Colonic mucosa (tissue), 4 donors: ENCODE measurements at regions not wholly inside any gene's neighbourhood (a gene's known extent, or its start where the extent isn't known, plus 50 kb on each side); places are given as distances from the start of the nearest gene placed in this dataset.
"Not testable (repeated sequence)": the region's sequence is repeated elsewhere in the genome, so short reads cannot be mapped to it uniquely, and the experiment has no call there.

Experiments
- DNase-seq: peaks from one replicate; pipeline ENCODE4 v3.0.0-alpha.2; 2020
- H3K27ac ChIP-seq: fragments of 200-600 bp; one replicate; pipeline ENCODE4 v1.8.0; 2021
- H3K27me3 ChIP-seq: fragments of 200-600 bp; one replicate; pipeline ENCODE4 v1.8.0; 2021
- H3K36me3 ChIP-seq: fragments of 200-600 bp; one replicate; pipeline ENCODE4 v1.8.0; 2021
- H3K4me1 ChIP-seq: fragments of 200-600 bp; one replicate; pipeline ENCODE4 v1.8.0; 2021; ENCODE audit warnings: mild to moderate bottlenecking
- H3K4me3 ChIP-seq: fragments of 200-600 bp; one replicate; pipeline ENCODE4 v1.8.0; 2021
- H3K9ac ChIP-seq, 2 donors: one replicate each; pipeline ENCODE4 v1.7.0; 2013; ENCODE audit warnings: control low read depth in 2 of 2, low read depth in 2 of 2, low read length in 2 of 2
- H3K9me3 ChIP-seq: fragments of 200-600 bp; one replicate; pipeline ENCODE4 v1.8.0; 2021
- intact Hi-C: fragments of 100-400 bp; cut with DNase I; formaldehyde crosslinking; loops from one replicate; pipeline ENCODE4 v1.14.1; 2022
- TF ChIP-seq, protein P1 (sequence below): fragments of 200-600 bp; IDR thresholded peaks from one replicate; pipeline ENCODE4 v1.8.0; 2022; ENCODE audit warnings: antibody characterized with exemption, mild to moderate bottlenecking
- donor health status: healthy.
- donor health status: DM: no; HTN: no; CAD: no.
- donor health status: DM: no; HTN: no; CAD: no.

DNA sequence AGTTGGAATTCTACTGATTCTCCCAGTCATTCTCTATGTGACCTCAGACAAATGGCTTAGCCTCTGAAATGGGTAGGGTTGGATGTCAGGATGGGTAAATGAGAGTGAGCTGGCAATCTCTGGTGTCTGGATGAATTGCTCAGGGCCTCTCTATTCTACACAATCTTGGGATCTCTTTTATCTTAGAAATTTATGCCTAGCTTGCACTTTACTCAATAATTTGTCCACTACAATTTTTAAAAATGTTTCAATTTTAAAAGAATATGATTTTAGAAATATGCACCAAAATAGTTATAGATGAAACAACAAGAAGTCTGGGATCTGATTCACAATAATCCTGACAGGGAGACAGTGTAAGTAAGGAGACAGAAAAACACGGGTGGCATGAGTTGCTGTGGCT is 134.1 kb downstream of the KLRB1 start:
- H3K4me1 ChIP-seq, H3K4me3 ChIP-seq, H3K36me3 ChIP-seq, H3K27ac ChIP-seq, DNase-seq, intact Hi-C loops, H3K9ac ChIP-seq, H3K27me3 ChIP-seq, H3K9me3 ChIP-seq: not testable (repeated sequence)

DNA sequence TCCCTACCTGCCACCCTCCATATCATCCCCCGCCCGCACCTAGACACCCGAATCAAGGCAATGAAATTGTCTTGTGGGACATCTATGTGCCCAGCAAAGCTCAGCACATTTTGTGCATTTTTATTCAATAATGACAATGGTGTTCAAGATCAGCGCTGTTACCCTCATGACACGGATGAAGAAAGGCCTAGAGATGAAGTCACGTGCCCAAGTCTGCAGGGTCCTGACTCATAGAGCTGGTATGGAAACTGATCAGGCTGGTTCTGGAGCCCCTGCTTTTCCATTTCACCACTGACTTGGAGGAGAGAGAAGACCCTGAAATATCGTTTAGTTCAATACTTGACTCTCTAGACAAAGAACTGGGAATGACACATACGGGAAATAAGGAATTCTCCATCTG is 136.2 kb downstream of the KLRB1 start:
- H3K4me3 ChIP-seq, DNase-seq, H3K9me3 ChIP-seq, H3K27me3 ChIP-seq, H3K27ac ChIP-seq, H3K4me1 ChIP-seq, intact Hi-C loops, H3K36me3 ChIP-seq, H3K9ac ChIP-seq: not testable (repeated sequence)

DNA sequence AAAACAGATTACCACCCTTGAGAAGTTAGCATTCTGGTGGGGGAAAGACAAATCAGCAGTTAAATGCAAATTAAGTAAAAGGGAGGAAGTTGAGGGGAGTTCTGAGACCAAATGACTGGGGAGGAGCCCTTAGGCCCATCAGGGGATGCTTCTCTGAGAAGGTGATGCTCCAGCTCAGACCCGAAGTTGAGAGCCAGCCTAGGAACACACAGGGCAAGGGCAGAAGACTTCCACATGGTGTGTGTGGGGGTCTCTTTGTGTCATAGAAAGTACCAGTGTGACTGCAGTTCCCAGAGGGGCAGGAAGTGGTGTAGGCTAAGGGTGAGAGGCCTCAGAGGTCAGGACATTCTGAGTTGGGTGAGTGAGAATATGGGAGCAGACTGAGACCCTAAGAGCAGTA is 137.3 kb downstream of the KLRB1 start:
- H3K27ac ChIP-seq, H3K4me1 ChIP-seq, H3K27me3 ChIP-seq, H3K4me3 ChIP-seq, H3K9me3 ChIP-seq, intact Hi-C loops, H3K9ac ChIP-seq, DNase-seq, H3K36me3 ChIP-seq: not testable (repeated sequence)

DNA sequence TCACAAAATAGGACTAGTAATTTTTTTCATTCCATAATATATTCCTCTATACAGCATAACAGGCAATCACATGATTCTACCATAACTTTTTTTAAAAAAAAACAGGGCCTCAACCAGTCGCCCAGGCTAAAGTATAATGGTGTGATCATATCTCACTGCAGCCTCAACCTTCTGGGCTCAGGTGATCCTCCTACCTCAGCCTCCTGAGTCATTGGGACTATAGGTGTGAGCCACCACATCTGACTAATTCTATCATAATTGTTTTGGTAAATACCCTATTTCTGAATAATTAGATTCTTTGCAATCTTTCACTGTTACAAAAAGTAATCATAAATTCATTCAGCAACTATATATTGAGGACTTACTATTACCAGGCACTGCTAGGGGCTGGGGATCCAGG is 137.8 kb downstream of the KLRB1 start:
- intact Hi-C loops, H3K9me3 ChIP-seq, H3K4me1 ChIP-seq, DNase-seq, H3K36me3 ChIP-seq, H3K4me3 ChIP-seq, H3K27ac ChIP-seq, H3K9ac ChIP-seq, H3K27me3 ChIP-seq: not testable (repeated sequence)

DNA sequence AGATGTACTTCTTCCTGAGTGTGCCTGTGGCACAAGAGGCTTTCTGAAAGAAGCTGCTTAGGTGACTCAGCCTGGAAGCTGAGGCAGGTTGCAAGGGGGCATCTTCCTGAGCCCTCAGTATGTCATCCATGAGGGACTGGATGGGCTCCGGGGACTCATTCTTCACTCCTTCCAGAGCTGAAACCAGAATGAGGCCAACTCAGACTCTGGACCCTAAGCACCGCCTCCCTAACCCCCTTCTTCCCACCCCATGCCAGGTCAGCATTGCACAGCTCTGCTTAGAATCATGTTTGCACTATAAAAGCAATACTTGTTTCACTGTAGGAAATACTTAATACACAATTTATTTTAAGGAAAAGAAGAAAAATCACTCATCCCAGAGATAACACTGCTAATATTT is 138.3 kb downstream of the KLRB1 start:
- DNase-seq, intact Hi-C loops, H3K27me3 ChIP-seq, H3K9ac ChIP-seq, H3K4me3 ChIP-seq, H3K9me3 ChIP-seq, H3K36me3 ChIP-seq, H3K27ac ChIP-seq, H3K4me1 ChIP-seq: not testable (repeated sequence)

DNA sequence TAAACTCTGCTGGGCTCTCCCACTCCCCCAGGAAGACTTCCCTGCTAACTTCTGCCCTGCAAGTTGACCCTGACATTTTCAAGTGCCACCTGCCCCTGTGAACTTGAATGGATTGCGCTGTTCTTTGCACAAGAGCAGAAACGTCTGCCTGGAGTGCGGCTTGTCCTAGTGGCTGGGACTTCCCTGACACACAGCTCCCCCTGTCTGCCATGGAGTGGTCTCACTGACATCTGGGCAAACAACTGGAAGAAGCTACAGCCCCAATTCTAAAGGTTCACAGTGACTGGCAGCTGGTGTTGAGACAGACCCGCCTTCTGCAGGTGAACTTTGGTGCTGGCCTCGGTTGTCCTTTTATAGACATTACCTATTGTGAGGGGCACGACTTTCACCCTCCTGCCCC is 138.7 kb downstream of the KLRB1 start:
- H3K9me3 ChIP-seq, H3K4me3 ChIP-seq, H3K27me3 ChIP-seq, H3K4me1 ChIP-seq, intact Hi-C loops, H3K9ac ChIP-seq, H3K27ac ChIP-seq, H3K36me3 ChIP-seq: not testable (repeated sequence)
- peak; percentile 34 for DNase-seq
- TF ChIP-seq, protein P1, sequence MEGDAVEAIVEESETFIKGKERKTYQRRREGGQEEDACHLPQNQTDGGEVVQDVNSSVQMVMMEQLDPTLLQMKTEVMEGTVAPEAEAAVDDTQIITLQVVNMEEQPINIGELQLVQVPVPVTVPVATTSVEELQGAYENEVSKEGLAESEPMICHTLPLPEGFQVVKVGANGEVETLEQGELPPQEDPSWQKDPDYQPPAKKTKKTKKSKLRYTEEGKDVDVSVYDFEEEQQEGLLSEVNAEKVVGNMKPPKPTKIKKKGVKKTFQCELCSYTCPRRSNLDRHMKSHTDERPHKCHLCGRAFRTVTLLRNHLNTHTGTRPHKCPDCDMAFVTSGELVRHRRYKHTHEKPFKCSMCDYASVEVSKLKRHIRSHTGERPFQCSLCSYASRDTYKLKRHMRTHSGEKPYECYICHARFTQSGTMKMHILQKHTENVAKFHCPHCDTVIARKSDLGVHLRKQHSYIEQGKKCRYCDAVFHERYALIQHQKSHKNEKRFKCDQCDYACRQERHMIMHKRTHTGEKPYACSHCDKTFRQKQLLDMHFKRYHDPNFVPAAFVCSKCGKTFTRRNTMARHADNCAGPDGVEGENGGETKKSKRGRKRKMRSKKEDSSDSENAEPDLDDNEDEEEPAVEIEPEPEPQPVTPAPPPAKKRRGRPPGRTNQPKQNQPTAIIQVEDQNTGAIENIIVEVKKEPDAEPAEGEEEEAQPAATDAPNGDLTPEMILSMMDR: peak; percentile 43

DNA sequence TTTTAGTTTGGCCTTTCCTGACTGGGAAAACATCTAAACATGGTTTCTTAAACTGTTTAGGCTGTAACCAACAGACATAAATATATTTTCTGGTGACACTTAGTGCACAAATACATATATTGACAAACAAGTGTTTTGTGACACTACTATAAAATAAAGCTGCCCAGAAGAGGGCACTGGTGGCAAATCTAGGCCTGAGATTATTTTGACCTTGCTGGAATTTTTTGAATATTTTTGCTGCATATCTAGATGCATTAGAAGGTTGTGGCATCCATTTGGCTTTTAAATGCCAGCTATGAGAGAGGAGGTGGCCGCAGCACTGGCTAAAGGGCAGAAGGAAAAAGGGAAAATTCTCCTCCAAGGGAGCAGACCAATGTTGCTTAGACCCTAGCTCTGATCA is 139.6 kb downstream of the KLRB1 start:
- H3K9me3 ChIP-seq, intact Hi-C loops, H3K4me3 ChIP-seq, DNase-seq, H3K27me3 ChIP-seq, H3K9ac ChIP-seq, H3K4me1 ChIP-seq, H3K36me3 ChIP-seq, H3K27ac ChIP-seq: not testable (repeated sequence)

DNA sequence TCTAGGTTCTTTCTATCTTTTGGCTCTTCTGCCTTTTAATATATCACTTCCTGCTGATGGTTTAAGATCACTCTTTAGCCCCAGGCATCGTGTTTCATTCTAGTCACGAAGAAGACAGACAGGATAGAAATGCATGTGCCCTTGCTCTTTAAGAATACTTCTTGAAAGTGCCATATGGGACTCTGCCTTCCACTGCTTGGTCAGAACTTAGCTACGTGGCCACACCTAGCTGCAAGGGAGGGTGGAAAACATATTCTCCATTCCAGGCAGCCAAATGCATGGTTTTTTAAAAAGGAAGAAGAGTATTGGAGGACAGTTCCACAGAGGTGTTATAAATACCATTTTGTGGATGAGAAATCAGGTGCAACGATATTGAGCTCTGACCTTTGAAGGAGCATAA is 143.3 kb downstream of the KLRB1 start:
- TF ChIP-seq, protein P1: no peak
- no peaks in the 10 kb centered on the region for H3K9me3 ChIP-seq
- intact Hi-C loops: no loop called here
- no peak overlapping the region for H3K4me3 ChIP-seq
- no peak overlapping the region for H3K27ac ChIP-seq
- H3K9ac ChIP-seq: no peak overlapping the region
- no peaks in the 10 kb centered on the region for H3K36me3 ChIP-seq
- H3K27me3 ChIP-seq: no peaks in the 10 kb centered on the region
- H3K4me1 ChIP-seq: no peaks in the 10 kb centered on the region
- DNase-seq: no peak

DNA sequence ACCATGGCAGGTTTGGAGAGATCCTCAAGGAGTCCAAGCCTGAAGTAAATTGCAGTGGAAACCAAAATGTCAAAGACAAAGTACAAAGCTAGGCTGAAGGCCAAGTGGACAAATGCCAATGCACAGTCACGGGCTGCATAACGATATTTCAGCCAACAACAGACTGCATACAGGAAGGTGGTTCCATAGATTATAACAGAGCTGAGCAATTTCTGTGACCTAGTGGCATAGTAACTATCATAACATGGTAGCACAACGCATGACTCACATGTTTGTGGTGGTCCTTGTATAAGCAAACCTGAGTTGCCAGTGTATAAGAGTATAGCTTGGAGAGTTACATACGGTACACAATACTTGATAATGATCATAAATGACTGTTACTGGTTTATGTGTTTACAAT is 152.2 kb downstream of the KLRB1 start:
- H3K27ac ChIP-seq, intact Hi-C loops: not testable (repeated sequence)

DNA sequence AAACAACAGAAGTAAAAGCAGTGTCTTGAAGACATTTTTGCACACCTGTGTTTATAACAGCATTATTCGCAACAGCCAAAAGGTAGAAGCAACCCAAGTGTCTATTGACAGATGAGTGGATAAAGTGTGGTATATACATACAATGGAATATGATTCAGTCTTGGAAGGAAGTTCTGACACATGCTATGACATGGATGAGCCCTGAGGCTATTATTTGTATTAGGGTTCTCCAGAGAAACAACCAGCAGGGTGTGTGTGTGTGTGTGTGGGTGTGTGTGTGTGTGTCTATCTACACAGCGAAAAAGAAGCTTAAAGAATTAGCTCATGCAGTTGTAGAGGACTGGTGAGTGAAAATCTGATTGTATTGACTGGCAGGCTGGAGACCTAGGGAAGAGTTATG is 153.7 kb downstream of the KLRB1 start:
- H3K4me1 ChIP-seq, H3K9ac ChIP-seq, H3K36me3 ChIP-seq, H3K27me3 ChIP-seq, intact Hi-C loops, DNase-seq, H3K27ac ChIP-seq, H3K4me3 ChIP-seq, H3K9me3 ChIP-seq: not testable (repeated sequence)

More for the DNA sequence above, 152.2 kb downstream of the KLRB1 start:
- not testable (repeated sequence) for H3K27me3 ChIP-seq, H3K9ac ChIP-seq, H3K9me3 ChIP-seq, H3K4me3 ChIP-seq, H3K36me3 ChIP-seq, H3K4me1 ChIP-seq
- DNase-seq: peak; percentile 28

DNA sequence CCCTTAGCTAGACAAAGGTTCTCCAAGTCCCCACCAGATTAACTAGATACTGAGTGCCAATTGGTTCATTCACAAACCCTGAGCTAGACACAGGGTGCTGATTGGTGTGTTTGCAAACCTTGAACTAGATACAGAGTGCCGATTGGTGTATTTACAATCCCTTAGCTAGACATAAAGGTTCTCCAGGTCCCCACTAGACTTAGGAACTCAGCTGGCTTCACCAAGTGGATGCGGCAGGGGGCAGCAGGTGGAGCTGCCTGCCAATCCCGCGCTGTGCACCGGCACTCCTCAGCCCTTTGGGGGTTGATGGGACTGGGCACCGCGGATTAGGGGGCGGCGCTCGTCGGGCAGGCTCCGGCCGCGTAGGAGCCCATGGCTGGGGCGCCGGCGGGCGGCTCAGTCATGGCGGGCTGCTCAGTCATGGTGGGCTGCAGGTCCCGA is 157.6 kb downstream of the KLRB1 start:
- H3K9me3 ChIP-seq, H3K4me1 ChIP-seq, H3K27ac ChIP-seq, H3K9ac ChIP-seq, intact Hi-C loops, H3K27me3 ChIP-seq, H3K36me3 ChIP-seq, H3K4me3 ChIP-seq: not testable (repeated sequence)
- peak; percentile 52 for DNase-seq

DNA sequence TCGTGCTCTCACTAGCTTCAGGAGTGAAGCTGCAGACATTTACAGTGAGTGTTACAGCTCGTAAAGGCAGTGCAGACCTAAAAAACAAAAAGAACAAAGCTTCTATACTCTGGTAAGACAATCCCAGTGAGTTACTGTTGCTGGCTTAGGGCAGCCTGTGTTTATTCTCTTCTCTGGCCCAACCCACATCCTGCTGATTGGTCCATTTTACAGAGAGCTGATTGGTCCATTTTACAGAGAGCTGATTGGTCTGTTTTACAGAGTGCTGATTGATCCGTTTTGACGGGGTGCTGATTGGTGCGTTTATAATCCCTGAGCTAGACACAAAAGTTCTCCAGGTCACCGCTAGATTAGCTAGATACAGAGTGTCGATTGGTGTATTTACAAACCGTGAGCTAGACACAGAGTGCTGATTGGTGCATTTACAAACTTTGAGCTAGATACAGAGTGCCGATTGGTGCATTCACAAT is 158.0 kb downstream of the KLRB1 start:
- H3K4me1 ChIP-seq, H3K36me3 ChIP-seq, H3K9me3 ChIP-seq, H3K27me3 ChIP-seq, intact Hi-C loops, H3K27ac ChIP-seq, H3K9ac ChIP-seq, DNase-seq: not testable (repeated sequence)
- peak overlapping the region; percentile 55 for H3K4me3 ChIP-seq
